SK-N-DZ (cell line): ENCODE measurements at regions not wholly inside any gene's neighbourhood (a gene's known extent, or its start where the extent isn't known, plus 50 kb on each side); places are given as distances from the start of the nearest gene placed in this dataset.
"Not testable (repeated sequence)": the region's sequence is repeated elsewhere in the genome, so short reads cannot be mapped to it uniquely, and the experiment has no call there.

Source experiments
- DNase-seq: peaks from one replicate; pipeline ENCODE4 v3.0.0-alpha.2; 2015; ENCODE audit warnings: low spot score

DNA sequence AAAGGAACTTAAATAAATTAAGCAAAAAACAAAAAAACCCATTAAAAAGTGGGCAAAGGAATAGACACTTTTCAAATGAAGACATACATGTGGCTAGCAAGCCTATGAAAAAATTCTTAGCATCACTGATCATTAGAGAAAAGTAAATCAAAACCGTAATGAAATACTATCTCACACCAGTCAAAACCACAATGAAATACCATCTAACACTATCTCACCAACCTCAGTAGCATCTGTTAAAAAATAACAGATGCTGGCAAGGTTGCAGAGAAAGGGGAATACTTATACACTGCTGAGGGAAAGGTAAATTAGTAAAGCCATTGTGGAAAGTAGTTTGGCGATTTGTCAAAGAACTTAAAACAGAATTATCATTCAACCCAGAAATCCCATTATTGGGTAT, 381.1 kb downstream of the FLRT2 start:
- DNase-seq, result no peak

DNA sequence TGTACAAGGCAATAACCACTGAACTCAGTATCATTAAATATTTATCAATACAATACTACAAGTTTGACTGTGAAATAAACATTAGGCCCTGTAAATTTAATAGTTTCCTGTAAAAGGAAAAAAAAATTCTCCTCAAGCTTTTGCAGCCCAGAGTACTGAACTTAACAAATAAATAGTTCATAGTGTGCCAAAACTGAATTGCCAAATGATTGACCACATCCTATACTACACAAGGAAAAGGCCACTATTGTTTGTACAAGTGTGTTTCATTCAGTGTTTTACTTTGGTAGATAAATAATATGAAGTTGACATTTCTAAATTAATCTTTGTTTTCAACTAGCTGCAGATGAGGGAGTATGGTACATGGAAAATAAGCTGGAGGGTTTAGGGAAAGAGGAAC, 379.6 kb downstream of the FLRT2 start:
- no peak for DNase-seq

DNA sequence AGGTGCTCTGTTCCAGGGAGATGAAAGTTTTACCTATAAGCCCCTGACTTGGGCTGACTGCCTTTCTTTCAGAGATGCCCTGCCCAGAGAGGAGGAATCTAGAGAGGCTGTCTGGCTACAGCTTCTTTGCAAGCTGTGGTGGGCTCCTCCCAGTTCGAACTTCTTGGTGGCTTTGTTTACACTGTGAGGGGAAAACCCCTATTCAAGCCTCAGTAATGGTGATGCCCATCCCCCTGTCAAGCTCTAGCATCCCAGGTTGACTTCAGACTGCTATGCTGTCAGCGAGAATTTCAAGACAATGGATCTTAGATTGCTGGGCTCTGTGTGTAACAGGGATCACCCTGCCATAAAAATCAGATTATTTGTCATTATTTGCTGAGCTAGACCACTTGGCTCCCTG, 377.6 kb downstream of the FLRT2 start:
- DNase-seq, result no peak

DNA sequence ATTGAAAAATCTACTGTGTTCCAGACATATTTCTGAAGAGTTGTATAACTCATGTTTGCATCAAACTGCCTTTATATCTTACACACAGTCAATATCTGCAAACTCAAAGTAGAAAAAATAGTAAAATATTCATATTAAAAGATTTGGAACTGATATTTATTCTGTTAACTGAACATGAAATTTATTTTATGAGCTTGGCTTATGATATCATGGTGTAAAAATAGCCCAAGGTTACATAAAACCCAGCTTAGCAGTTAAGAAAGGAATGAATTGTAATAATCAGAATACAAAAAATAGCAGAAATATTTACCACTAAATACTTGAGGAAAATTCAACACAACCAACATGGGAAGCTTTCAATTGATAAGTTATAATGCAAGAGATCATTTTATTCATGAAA, 367.9 kb downstream of the FLRT2 start:
- no peak for DNase-seq

DNA sequence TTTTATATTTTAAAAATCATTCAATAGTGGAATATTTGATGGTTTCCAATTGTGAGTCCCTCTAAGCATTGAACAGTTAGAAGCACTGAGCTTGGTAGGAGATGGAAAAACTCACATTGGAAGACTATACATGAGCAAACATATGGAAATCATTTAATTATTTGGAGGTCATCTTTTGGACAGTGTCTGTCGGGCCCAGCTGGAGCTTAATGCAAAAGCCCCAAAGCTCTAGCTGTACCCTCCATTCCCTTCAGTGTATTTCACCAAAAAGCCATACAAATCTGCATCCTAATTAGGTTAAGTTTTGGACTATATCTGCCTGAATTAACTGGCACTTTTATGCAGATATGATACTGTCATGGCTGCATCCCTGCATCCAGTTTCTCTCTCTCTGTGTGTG, 365.7 kb downstream of the FLRT2 start:
- no peak for DNase-seq

DNA sequence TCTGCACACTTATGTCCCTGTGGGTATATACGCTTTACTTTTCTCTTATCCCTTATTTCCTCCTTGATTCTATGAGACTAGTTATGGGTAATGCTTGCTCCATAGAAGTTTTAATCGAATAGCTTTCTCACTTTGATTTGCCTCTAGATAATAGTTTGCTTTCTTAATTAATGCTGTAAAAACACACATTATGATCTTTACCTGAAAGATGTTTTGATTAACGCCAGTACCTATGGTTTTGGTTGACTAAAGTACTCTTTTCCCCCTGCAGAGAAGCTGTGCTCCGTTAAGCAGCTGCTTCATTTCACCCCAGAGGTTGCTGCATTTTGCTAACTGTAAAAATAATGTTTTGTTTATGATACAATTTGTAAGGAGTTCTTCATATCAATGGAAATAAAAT, 362.3 kb downstream of the FLRT2 start:
- no peak for DNase-seq

DNA sequence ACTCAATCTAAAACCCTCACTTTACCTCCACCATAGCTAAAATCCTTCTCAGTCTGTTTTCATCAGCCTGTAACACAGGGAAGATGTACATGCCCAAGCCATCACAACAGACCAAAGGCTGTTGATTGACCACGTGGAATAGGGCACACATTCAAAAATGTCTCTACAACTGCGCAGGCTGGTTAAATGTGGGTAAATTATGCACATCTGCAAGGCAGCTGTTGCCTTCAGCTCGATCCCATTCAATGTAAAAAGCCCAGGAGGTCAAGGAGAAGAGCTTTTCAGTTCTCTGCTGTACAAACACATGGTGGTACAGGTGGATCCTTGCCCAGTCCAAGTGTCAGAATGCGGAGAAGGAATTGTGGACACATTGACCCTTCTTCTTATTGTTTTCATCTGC, 354.0 kb downstream of the FLRT2 start:
- DNase-seq, result no peak

DNA sequence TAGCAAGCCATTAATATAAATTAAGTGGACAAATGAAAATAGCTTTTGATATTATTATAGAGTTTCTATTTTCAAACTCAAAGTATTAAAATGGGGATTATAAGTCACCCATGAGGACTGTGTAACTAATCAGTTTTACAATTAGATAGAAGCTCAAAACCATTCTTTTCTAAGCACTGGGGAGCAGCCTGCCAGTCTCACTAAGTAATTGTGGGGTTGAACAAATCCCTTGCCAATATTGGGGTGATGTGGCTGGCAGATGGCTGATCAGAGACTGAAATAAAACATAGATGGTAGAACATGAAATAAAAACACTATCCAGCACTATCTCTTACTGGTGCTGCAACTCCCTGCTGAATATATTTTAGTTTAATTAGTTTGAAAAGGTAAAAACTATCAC, 353.2 kb downstream of the FLRT2 start:
- no peak for DNase-seq

DNA sequence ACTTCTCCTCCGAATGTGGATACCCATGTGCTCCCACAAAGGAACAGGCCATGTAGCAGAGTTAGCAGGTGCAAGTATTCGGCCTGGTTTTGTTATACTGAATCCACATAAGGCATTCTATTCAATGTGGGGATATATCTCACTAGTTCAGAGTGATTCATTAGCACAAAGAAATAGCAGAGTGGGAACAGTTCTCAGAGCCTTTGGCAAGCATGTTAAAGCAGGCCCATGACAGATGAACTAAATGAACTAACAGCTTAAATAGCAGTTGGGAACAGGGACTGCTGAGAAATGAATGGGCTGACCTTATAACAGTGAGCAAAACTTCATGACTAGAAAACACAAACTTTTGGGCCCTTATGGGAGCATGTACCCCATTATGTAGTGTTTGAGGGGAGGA, 352.0 kb downstream of the FLRT2 start:
- no peak for DNase-seq

DNA sequence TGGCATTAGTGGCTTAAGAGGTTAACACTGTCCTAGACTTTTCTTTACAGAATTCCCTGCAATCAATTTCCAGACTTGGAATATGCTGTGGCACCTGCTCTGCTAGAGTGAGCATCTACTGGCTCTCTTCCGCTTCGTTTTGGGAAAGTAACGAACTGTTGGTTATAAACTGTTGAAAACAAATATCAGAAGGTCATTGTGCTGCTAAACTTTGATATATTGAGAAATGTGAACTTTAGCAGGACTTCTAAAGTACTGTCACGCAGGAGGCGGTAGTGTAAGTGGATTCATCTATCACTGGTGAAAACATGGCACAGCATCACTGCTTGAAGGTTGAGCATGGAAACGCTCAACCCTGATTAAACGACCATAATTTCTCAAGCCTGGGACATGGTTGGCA, 348.9 kb downstream of the FLRT2 start:
- no peak for DNase-seq

DNA sequence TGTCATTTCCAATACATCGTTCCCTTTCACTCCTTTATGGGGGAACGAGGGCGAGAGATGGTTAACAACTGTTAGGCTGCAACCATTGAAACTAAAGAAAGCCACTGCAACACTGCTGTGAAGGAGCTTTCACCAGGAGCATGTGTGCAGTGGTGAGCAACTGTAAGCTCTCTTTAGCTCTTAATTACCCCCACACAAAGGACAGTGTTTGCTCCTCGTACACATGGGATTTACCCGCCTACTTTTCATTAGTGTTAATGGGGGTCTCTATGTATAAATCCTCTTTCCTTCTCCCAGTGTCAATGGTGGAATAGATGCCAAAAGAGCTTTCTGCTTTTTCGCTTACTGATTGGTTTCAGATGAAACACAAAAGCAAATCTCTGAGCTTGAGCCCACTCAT, 343.1 kb downstream of the FLRT2 start:
- DNase-seq, result no peak

DNA sequence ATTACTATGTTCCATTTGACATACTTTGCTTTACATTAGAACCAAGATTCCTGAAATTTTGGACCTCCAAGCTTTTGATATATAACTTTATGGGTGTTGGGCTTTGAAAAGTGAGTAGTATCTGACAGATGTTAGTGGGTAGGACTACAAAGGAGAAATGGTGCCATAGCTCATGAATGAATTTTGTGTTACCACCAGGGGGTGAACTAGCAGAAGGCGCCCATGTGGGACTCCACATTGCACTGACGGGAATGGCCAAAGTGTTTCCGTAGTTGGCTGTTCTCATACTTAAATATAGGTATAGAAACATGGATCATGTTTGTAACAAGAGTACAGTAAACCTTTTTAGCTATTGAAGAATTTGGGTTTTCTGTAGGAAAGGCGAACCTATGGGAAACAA, 337.5 kb downstream of the FLRT2 start:
- no peak for DNase-seq

DNA sequence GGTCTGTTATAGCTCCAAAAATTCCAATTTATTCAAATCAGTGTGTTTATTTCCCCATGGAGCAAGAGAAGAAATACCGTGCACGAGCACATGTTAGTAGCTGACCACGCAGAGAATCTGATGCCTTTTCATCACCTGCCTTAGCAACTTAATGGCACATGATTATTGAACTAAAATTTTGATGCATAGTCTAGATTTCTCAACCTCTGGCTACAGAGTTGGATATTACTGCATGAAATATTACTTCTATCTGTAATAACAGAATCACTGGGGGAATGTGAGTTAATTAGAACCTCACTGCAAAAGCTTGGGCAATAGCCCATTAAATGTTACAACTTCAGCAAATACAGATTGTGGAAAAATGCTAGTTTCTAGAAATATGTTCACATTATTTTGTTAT, 335.8 kb downstream of the FLRT2 start:
- no peak for DNase-seq

DNA sequence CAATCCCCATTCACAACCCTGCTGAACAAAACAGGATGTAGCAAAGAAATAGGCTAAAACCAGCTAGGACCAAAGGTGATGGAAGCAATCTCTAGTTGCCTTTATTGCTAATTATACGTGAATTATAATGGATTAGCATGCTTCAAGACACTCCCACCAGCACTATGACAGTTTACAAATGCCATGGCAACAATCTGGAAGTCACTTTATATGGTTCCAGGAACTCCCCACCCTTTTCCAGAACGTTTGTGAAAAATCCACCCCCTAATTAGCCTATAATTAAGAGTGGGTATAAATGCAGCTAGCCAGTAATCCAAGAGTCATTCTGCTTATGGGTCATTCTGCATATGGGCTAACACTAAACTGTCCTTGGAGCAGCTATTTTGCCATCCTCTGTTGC, 328.7 kb downstream of the FLRT2 start:
- DNase-seq, result no peak

DNA sequence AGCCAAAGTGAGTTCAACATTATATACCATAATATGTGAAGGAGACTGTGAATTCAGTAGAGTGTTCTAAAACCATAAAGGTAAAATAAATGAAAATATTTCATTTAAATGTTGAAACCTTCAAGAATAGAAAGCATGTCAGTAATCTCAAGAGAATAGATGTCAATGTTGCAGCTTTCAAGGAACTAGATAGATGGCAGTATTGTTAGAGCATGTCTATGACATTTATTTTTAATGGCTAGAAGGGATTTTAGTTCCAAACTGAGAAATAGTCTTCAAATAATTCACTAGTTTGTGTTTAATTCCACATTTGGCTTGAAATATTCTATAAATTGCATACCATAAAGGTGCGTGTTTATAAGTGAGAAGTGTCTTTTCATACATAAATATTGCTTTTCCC, 326.5 kb downstream of the FLRT2 start:
- no peak for DNase-seq

DNA sequence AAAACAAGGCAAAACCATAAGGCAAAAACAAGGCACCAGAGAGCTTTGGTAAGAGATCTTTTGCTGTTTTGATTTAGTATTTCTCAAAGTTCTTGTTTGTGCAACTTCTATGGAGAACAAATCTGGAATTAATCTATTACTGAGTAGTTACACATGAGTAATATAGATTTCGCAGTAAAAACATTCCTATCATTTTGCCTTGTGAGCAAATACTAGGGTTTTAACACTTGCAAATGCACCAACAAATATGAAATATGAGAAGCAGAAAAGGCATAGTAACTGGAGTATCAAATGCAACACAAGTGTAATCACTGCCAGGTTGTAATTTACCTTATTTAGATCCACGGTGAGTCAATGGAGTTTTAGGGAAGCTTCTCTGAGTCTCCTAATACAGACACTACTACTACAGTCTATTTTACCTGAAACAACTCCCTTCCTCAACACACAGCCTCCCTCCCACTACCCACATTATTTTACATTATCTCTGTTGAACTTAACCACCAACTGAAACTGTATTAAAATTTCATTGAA, 324.1 kb downstream of the FLRT2 start:
- DNase-seq, result no peak

DNA sequence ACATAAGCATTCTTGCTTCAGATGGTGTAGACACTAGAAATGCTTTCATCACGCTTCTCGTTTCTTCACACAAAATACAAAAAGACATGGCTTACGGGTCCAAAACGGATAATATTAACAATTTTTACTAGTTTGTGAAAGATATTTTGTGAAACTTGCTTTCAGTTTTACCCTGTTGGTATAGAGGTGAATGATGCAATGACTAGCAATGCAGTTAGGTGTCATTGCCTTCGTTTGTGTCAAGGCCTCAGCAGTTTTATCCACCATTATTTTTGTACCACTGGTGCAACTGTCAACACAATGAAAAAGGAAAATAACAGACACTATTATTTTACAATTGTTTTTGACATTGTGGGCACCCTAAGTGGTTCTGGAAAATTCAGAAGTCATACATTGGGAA, 323.0 kb downstream of the FLRT2 start:
- no peak for DNase-seq

DNA sequence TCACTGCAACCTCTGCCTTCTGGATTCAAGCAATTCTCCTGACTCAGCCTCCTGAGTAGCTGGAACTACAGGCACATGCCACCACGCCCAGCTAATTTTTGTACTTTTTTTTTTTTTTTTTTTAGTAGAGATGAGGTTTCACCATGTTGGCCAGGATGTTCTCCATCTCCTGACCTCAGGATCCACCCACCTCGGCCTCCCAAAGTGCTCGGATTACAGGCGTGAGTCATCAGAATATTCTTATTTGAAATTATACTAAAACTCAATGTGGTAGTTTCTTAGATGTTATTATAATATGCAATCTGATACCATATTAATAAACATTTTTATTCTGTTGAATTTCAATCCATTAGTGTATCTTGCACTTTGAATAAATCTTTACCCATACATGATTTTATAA, 322.2 kb downstream of the FLRT2 start:
- not testable (repeated sequence) for DNase-seq

DNA sequence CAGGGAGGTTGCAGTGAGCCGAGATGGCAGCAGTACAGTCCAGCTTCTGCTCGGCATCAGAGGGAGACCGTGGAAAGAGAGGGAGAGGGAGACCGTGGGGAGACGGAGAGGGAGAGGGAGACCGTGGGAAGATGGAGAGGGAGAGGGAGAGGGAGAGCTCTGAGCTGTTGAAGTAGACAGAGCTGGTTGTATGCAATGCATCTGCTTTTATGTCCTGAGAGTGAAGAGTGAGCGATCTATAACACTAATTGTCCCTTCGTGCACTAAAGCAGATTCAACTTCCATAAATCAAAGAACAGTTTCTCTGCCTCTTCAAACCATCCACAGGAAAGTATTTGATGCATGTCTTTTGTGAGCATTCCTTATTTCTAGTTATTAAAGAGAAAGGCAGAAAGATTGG, 300.6 kb downstream of the FLRT2 start:
- not testable (repeated sequence) for DNase-seq

DNA sequence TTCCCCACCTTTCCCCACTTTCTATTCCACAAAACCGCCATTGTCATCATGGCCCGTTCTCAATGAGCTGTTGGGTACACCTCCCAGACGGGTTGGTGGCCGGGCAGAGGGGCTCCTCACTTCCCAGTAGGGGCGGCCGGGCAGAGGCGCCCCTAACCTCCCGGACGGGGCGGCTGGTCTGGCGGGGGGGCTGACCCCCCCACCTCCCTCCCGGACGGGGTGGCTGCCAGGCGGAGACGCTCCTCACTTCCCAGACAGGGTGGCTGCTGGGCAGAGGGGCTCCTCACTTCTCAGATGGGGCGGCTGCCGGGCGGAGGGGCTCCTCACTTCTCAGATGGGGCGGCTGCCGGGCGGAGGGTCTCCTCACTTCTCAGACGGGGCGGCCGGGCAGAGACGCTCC, 299.7 kb downstream of the FLRT2 start:
- not testable (repeated sequence) for DNase-seq

DNA sequence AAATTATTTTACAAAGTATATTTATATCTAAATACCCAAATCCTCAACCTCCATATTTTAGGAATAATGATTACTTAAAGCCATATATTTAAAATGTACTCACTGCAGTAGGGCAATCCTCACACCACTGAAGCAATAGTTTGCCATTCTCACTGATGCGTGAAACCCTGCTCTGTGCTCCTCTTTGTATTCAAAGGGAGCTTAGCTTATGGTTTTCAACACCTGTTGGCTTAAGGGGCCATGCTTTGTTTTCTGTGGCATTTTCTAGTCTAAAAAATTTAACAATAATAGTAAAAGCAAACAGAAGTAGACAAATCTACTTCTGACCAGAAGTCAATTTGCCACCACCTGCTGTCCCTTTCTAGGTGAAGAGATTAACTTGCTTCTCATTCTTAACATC, 294.6 kb downstream of the FLRT2 start:
- DNase-seq, result no peak

DNA sequence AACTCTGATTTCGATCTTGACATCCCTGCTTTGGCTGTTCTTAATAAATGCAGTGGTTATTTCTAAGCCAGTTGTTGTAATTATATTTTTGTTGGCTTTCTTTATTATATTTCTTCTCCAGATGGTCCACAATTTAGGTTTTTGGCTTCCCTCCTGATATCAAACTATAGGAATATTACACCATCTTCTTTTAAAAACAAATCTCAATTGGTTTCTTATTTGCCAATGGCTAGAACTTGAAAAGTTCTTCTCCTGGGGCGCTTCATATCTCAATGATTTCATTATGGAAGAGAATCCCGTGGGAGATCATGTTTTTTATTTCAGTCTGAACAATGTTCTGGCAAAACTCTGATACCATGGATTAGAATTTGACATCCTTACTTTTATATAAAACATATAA, 292.3 kb downstream of the FLRT2 start:
- no peak for DNase-seq

DNA sequence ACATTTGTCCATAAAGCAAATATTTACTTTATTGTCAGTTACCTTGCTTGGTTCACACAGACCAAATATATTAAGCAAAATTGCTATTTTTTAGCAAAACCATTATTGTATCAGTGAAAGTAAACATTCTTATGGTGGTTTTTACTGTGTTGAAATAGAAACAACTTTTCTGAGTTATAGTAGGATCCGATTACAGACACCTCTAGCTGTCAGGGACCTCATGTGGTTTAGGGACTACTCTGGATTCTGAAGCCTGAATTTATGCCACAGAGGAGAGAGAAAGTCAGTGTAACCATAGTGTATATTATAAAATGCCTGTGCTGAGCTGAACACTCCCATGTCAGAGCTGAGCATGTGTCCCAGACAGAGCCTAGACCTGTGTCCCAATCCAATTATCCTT, 287.5 kb downstream of the FLRT2 start:
- DNase-seq, result no peak

DNA sequence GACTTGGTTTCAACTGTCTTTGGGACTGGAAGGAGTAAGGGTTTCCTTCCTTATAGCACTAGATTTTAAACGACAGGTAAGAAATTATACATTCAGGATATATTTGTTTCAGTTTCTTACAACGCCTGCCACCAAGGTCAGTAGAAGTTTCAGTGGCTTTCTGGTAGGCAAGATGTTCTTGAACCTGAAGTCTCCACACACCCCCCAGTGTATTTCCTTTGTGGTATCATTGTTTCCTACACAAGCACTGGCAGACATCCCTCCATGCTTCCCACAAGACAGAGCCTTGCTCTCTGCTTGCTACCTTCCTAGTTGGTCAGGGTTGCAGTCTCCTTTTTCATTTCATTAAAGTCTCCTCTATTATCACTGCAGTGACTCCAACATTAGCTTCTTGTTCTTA, 283.1 kb downstream of the FLRT2 start:
- DNase-seq, result no peak

DNA sequence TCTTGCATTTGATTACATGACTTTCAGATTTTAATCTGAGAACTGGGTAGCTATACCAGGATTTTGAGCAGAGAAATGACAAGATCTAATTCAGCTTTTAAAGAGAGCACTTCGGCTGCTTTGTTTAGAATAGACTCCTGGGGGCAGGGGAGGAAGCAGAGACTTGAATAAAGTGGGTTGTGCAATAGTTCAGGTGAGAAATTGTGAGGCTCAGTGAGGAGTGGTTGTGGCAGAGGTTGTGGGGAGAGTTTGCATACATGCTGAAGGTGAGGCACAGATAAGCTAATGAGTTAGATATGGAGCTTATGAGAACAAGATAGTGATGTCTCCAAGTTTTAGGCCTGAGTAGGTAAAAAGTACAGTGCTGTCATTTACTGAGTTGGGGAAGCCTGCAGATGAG, 281.4 kb downstream of the FLRT2 start:
- no peak for DNase-seq
